ENCODE measurements at regions not wholly inside any gene's neighbourhood (a gene's known extent, or its start where the extent isn't known, plus 50 kb on each side); places are given as distances from the start of the nearest gene placed in this dataset.

DNA sequence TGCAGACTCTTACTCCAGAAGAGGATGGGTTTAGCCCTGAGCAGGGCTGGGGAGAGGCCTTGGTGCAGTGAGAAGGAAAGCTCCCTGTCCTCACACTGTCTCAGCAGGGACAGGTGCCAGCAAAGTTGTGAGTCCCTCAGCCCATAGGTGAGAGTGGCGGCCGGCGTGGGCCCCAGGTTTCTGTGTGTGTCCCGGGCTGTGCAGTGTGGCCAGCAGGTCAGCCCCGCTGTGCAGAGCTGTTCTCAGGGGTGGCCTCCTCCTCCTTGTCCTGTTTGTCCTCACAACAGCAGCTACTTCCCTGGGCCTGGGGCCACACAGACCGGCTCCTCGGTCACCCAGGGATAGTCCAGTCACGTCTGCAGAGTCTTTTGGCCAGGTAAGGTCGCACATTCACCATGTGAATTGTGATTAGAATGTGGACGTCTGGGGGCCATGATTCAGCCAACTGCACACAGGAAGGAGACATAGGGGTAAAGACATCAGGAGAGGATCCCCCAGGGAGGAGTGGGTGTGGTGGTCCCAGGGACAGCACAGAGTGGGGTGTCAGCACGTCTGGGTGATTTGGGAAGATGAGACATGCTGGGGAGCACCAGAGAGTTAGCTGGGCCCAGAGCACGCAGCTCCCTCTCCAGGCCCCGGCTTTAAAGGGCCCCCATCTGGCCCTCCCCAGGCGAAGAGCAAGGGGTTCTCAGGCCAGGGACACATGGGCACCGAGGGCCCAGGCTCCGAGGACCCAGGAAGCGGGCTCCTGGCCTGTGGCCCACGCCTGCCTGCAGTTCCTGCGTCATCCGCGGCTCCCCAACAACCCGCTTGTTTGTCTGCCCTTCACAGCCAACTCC lies 81.6 kb downstream of the MYEOV start:
- no peak for DNase-seq (ENCODE audit: low read depth)
- TF ChIP-seq, protein P1, sequence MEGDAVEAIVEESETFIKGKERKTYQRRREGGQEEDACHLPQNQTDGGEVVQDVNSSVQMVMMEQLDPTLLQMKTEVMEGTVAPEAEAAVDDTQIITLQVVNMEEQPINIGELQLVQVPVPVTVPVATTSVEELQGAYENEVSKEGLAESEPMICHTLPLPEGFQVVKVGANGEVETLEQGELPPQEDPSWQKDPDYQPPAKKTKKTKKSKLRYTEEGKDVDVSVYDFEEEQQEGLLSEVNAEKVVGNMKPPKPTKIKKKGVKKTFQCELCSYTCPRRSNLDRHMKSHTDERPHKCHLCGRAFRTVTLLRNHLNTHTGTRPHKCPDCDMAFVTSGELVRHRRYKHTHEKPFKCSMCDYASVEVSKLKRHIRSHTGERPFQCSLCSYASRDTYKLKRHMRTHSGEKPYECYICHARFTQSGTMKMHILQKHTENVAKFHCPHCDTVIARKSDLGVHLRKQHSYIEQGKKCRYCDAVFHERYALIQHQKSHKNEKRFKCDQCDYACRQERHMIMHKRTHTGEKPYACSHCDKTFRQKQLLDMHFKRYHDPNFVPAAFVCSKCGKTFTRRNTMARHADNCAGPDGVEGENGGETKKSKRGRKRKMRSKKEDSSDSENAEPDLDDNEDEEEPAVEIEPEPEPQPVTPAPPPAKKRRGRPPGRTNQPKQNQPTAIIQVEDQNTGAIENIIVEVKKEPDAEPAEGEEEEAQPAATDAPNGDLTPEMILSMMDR (conservative IDR thresholded peaks at IDR 0.05; ENCODE audit: low read depth, low read length) = no peak
- no peak overlapping the region for H3K4me3 ChIP-seq (ENCODE audit: low read depth, low read length)

DNA sequence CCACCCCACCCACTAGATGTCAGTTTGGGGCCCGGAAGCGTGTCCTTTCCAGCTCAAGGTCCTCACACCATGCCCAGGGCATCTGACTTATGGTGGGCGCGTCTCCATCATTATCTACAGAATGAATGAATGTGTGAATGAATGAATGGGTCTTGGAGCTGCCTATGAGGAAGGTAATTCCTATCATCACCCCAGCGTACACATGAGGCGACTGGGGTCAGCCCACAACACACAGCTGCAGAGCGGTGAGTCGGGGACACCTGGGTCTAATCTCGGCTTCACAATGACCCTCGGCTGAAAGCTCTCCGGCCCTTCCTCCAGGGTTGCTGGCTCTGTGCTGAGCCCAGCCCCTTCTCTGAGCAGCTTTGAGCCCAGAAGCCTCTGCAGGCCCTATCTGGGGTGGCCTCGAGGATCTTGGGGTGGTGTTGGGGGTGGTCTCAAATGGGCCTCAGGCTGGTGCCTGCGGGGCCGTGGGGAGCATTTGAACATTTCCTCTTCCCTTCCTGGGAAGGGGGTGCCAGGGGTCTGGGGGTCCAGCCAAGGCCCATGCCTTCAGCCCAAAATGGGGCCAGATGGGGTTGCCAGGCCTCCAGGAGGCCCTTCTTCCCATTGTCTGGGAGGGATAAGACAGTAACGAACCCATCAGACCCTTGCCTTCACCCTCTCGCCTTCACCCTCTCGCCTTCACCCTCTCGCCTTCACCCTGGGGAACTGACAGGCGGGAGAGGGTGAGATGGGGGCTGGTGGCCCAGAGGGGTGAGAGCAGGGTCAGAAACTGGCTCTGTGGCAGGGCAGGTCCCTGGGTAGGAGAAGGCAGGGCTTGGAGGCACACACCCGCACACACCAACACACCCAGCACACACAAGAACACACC lies 82.4 kb downstream of the MYEOV start:
- no peak overlapping the region for H3K4me3 ChIP-seq (ENCODE audit: low read depth, low read length)
- DNase-seq (ENCODE audit: low read depth) = no peak
- TF ChIP-seq, protein P1 (conservative IDR thresholded peaks at IDR 0.05; ENCODE audit: low read depth, low read length) = no peak

DNA sequence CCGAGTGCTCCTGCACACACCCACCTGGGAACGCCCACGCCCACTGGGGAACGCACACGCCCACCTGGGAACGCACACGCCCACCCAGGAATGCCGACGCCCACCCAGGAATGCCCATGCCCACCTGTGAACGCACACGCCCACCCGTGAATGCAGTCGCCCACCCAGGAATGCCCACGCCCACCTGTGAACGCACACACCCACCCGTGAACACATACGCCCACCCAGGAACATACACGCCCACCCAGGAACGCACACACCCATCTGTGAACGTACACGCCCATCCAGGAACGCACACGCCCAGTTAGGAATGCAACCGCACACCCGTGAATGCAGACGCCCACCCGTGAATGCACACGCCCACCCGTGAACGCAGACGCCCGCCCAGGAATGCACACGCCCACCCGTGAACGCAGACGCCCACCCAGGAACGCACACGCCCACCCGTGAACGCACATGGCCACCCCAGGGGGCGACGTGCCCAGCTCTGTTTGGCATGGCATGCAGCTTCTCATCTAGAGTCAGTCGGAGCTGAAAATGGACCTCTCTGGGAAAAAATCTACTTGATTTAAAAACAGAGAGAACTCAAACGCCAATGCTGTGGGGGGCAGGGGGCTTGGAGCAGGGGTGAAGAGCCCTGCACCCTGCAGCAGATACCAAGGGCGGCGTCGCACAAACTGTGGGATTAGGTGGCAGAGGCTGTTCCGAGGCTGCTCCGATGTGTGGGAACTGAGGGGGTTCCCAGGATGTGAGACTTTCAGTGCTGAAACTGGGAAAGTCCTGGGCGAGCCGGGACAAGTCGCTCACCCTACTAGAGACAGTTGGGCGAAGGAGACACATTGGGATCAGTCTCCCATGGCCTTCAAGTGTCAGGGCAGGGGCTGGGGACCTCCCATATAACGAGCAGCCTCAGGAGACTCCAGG lies 83.3 kb downstream of the MYEOV start:
- H3K4me3 ChIP-seq (ENCODE audit: low read depth, low read length) = no peak overlapping the region
- TF ChIP-seq, protein P1 (conservative IDR thresholded peaks at IDR 0.05; ENCODE audit: low read depth, low read length) = no peak
- DNase-seq (ENCODE audit: low read depth) = no peak

DNA sequence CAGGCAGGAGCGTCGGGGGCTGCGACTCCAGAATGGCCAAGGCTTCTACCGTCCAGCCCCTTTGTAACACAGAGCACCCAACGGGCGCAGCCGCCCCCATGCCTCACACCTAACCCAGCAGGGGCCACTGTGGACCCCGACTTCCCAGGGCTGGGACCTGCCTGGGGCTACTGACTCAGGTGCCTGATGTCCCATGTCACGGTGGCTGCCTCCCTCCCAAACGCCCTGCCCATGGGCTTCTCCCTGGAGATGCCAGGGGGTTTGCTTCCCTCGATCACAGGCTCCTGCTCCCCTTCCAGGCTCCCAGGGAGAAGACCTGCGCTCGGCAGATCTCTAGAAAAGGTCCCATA lies 84.0 kb downstream of the MYEOV start:
- TF ChIP-seq, protein P1 (conservative IDR thresholded peaks at IDR 0.05; ENCODE audit: low read depth, low read length) = no peak
- no peak overlapping the region for H3K4me3 ChIP-seq (ENCODE audit: low read depth, low read length)
- DNase-seq (ENCODE audit: low read depth) = no peak

DNA sequence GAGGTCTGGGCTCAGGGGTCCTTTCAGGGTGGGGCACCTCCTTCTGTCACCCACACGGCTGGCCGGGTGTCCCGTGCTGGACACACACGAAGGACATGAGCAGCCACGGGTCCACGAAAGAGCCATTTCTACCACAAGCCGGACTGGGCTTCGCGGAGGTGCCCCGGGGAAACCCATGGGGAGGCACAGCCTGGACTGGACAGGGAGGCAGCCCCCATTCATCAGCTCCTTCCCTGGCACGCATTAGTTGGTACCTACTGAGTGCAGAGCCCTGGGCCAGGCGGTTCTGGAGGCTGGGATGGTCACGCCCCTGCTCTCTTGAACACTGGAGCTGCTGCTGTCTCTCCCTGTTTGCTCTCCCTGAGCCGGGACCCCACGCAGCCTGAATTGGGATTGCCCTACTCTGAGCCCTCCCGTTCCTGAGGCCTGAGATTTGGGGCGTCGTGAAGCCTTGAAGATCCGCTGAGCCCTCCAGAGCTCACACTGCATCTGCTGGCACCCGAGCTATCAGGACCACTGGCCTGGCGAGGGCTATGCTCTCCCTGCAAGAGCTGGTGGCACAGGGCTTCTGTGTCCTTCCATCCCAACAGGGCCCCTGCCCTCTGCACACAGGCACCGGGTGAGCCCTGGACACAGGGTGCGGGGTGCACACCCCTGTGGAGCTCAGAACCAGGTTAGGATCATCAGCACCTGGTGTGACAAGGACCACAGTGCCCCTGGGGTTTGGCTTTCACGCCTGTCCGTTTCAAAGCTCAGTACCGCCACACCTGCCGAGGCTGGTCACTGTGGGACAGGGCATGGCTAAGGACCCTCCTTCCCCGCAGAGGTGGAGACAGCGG lies 84.6 kb downstream of the MYEOV start:
- TF ChIP-seq, protein P1 (conservative IDR thresholded peaks at IDR 0.05; ENCODE audit: low read depth, low read length) = no peak
- no peak for DNase-seq (ENCODE audit: low read depth)
- no peak overlapping the region for H3K4me3 ChIP-seq (ENCODE audit: low read depth, low read length)

DNA sequence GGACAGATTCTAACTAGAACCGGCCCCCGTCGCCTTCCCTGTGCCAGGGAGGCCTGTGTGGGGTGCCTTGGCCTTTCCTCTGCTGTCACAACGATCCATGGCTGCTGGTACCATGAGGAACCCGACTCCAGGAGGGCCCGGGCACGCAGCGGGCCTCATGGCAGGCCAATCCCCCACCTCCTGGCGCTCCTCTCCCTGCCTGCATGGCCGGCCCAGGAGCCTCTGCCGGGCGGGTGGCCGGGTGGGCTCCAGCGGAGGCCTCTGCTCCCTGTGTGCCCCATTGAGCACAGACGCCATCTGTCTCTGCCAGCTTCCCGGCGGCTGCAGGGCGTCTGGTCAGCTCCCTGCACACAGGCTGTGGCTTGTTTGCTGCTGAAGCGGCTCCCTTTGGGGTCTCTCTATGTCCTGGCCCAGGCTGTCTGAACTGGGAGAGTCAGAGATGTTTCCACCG lies 86.5 kb downstream of the MYEOV start:
- no peak overlapping the region for H3K4me3 ChIP-seq (ENCODE audit: low read depth, low read length)
- TF ChIP-seq, protein P1 (conservative IDR thresholded peaks at IDR 0.05; ENCODE audit: low read depth, low read length) = no peak
- no peak for DNase-seq (ENCODE audit: low read depth)

All from epithelial cell of proximal tubule (primary cell).